Psoas muscle (tissue), 7 donors: ENCODE measurements at regions not wholly inside any gene's neighbourhood (a gene's known extent, or its start where the extent isn't known, plus 50 kb on each side); places are given as distances from the start of the nearest gene placed in this dataset.

Experiments
- ATAC-seq, 4 donors: fragments of 200-7000 bp; cut with Tn5 transposase; one replicate each; pipeline ENCODE4 v1.9.1; 2020; ENCODE audit warnings: moderate library complexity in 3 of 4, mild to moderate bottlenecking in 2 of 4
- DNase-seq, 2 donors: peaks; one replicate each; pipeline ENCODE4 v3.0.0-alpha.2; 2020
- H3K27ac ChIP-seq: fragments of 200-600 bp; one replicate; pipeline ENCODE4 v1.8.0; 2022
- H3K27me3 ChIP-seq, 3 donors: fragments of 200-600 bp in 1 of 3; one replicate each; pipeline versions ENCODE4 v1.6.1 to v1.8.0; 2013 to 2022; ENCODE audit warnings: low read length in 2 of 3, mild to moderate bottlenecking in 2 of 3, moderate library complexity in 1 of 3; ENCODE audit not compliant: insufficient read depth in 3 of 3
- H3K36me3 ChIP-seq, 2 donors: fragments of 200-600 bp in 1 of 2; one replicate each; pipeline versions ENCODE4 v1.6.1 to v1.8.0; 2013 to 2022; ENCODE audit warnings: low read depth in 1 of 2, mild to moderate bottlenecking in 1 of 2, moderate library complexity in 1 of 2; ENCODE audit not compliant: insufficient read depth in 1 of 2
- H3K4me1 ChIP-seq: fragments of 200-600 bp; one replicate; pipeline ENCODE4 v1.8.0; 2022
- H3K4me3 ChIP-seq: fragments of 200-600 bp; one replicate; pipeline ENCODE4 v1.8.0; 2022; ENCODE audit warnings: mild to moderate bottlenecking
- H3K9me3 ChIP-seq: fragments of 200-600 bp; one replicate; pipeline ENCODE4 v1.8.0; 2022
- WGBS, 3 donors: extraction: QIAGEN DNeasy Blood & Tissue Kit; methylation state at CpG; one replicate each; pipeline versions ENCODE4 v1.1.6 to v1.1.7; 2013; 5-methylcytosine and 5-hydroxymethylcytosine counted together
- intact Hi-C, 2 donors: fragments of 100-400 bp; cut with DNase I; formaldehyde crosslinking; loops; one replicate each; pipeline versions ENCODE4 v1.11.0 to v1.14.2; 2022
- TF ChIP-seq, protein P1 (sequence below): fragments of 200-600 bp; IDR thresholded peaks from one replicate; pipeline ENCODE4 v1.8.0; 2022; ENCODE audit warnings: antibody characterized with exemption
- donor health status: healthy with polysubstance abuse.
- donor health status: DM: no; HTN: no; CAD: no; lungs with moderate emphysema.
- donor health status: Bipolar disorder and iron deficiency.
- donor health status: healthy.
- donor health status: DM: yes; HTN: yes; CAD: no.
- donor health status: DM: no; HTN: no; CAD: no.
- donor health status: DM: yes; HTN: yes; CAD: no.

DNA sequence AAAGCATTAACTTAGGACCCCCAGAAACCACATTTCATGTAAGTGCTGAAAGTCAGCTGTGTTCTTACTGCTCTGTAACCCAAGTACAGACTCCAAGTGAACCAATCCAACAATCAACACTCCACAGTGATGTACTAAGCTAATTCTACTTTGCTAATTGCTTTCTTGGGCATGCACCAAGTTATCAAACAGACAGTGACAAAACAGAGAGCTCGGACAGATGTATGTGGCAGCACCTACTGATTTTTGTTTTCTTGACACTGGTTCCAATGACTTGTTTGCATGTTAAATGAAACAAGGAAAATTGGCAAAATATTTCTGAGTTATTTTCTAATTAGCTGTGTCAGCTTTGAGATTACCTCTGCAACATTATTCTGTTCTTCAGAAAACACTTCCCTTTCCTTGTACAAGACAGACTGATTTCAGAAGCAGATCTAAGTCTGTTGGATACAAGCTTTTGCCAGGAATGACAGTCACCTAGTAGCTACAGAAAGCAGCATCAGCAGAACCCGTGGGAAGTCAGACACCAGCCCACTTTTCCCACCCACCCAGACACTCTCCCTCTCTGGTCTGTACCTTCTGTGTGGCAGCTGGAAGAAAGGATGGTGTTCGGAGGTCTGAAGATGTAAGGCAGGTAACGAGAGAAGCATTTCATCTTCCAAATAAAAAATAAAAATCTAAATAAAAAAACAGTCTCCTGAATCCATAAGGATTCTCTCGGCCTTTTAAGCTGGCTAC lies 176.7 kb upstream of the PPP2R2B start:
- Histone ChIP-seq H3K4me3 (no peak overlapping the region), H3K36me3 (no peaks in the 10 kb centered on the region), H3K9me3 (no peaks in the 10 kb centered on the region), H3K4me1 (no peaks in the 10 kb centered on the region), H3K27me3 (no peaks in the 10 kb centered on the region), H3K27ac (no peak overlapping the region)
- 54 to 59% (median 55%) methylated on average over 5 of the region's 5 CpGs for WGBS, 3 donors
- intact Hi-C loops: no loop called here
- TF ChIP-seq, protein P1, sequence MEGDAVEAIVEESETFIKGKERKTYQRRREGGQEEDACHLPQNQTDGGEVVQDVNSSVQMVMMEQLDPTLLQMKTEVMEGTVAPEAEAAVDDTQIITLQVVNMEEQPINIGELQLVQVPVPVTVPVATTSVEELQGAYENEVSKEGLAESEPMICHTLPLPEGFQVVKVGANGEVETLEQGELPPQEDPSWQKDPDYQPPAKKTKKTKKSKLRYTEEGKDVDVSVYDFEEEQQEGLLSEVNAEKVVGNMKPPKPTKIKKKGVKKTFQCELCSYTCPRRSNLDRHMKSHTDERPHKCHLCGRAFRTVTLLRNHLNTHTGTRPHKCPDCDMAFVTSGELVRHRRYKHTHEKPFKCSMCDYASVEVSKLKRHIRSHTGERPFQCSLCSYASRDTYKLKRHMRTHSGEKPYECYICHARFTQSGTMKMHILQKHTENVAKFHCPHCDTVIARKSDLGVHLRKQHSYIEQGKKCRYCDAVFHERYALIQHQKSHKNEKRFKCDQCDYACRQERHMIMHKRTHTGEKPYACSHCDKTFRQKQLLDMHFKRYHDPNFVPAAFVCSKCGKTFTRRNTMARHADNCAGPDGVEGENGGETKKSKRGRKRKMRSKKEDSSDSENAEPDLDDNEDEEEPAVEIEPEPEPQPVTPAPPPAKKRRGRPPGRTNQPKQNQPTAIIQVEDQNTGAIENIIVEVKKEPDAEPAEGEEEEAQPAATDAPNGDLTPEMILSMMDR: no peak
- ATAC-seq (no peak), DNase-seq (no peak)

DNA sequence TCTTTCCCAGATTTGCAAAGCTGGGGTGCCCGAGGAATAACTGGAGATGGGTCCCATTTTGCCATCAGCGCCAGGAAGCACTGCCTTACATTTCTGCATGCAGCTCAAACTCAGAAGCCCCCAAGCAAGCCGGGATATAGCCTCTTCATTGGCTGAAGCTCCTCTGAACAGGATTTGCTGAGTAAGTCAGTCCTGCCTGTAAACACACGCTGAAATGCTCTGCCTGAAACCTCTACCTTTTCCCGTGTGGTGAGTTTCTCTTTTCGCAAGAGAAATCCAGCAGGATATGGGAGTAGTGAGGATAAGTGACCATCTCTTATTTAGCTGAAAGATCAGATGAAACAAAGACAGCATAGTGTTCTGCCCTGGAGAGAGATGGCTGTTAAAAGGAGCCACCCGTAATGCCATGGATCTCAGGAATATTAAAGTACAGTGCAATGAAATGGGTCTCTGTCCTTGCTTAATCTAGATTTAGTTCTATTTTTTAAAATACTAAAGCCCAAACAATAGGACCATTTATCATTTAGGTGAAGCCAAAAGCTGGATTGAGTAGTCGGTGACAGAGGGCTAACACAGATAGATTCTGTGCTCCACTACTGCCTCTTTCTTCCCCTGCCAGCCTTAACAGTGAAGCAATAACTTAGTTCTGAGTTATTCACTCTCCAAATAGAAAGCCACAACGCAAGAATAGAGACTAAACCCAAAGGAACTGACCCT lies 177.5 kb upstream of the PPP2R2B start:
- no peak overlapping the region for H3K4me3 ChIP-seq
- intact Hi-C loops: no loop called here
- no peaks in the 10 kb centered on the region for H3K27me3 ChIP-seq
- DNase-seq: no peak
- no peaks in the 10 kb centered on the region for H3K4me1 ChIP-seq
- no peak overlapping the region for H3K27ac ChIP-seq
- no peaks in the 10 kb centered on the region for H3K9me3 ChIP-seq
- TF ChIP-seq, protein P1: no peak
- H3K36me3 ChIP-seq: no peaks in the 10 kb centered on the region
- 33 to 39% (median 37%) methylated on average over 9 of the region's 9 CpGs for WGBS, 3 donors
- ATAC-seq: no peak

DNA sequence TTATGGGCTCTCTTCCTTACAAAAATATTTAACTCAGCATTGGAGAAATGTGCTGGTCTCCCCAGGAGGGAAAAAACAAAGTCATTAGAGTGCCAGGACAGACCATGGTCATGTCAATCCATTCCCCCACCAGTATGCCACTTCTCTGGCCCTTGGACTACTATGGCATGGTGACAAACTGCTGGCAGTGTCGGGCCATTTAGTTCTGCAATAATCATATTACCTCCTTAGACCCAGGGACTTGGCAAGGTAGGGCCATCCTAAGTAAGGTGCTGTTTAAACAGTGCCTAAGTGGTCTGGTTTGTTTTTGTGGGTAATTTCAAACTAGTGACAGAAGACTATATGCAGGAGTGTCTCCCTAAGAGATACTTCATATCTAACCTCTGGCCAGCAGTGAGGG lies 177.8 kb upstream of the STK32A start:
- Histone ChIP-seq H3K36me3 (no peaks in the 10 kb centered on the region), H3K4me1 (no peaks in the 10 kb centered on the region), H3K27me3 (no peaks in the 10 kb centered on the region), H3K27ac (no peak overlapping the region), H3K9me3 (no peaks in the 10 kb centered on the region), H3K4me3 (no peak overlapping the region)
- intact Hi-C loops: no loop called here
- no peak for ATAC-seq
- TF ChIP-seq, protein P1: no peak
- no peak for DNase-seq
- 22 to 36% (median 24%) methylated on average over 1 of the region's 1 CpG for WGBS, 3 donors

DNA sequence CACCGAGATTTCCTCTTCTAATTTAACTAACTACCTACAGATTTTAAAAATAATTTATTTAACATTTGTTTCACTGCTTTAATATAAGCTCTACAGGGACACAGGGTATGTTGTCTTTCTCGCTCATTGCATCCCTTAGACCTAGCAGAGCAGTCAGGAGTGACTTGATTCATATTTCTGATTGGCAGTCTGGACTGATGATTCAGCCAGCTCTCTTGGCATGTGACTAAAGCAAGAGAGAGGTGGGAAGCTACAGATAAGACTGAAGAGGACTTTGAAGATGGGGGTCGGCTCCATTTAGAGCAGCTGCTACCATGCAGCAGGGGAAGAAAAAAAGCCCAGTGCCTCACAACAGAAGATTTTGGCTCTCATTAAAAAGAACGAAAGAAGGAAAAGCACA lies 173.4 kb upstream of the STK32A start:
- Histone ChIP-seq H3K36me3 (no peaks in the 10 kb centered on the region), H3K27me3 (no peaks in the 10 kb centered on the region), H3K4me1 (no peaks in the 10 kb centered on the region), H3K27ac (no peak overlapping the region), H3K4me3 (no peak overlapping the region), H3K9me3 (no peaks in the 10 kb centered on the region)
- 50 to 64% (median 59%) methylated on average over 4 of the region's 4 CpGs for WGBS, 3 donors
- DNase-seq (no peak), ATAC-seq (no peak)
- intact Hi-C loops: no loop called here
- TF ChIP-seq, protein P1: no peak
